ENCODE measurements at regions not wholly inside any gene's neighbourhood (a gene's known extent, or its start where the extent isn't known, plus 50 kb on each side); places are given as distances from the start of the nearest gene placed in this dataset.

- H3K4me1 ChIP-seq (ENCODE audit: insufficient read depth, low read length, poor library complexity, severe bottlenecking) = no peaks in the 10 kb centered on the region
- H3K4me2 ChIP-seq (ENCODE audit: low read depth, low read length, poor library complexity, severe bottlenecking) = no peak overlapping the region
- no peak overlapping the region for H3K4me3 ChIP-seq (ENCODE audit: low read length, poor library complexity, severe bottlenecking)
- TF ChIP-seq, protein P1, sequence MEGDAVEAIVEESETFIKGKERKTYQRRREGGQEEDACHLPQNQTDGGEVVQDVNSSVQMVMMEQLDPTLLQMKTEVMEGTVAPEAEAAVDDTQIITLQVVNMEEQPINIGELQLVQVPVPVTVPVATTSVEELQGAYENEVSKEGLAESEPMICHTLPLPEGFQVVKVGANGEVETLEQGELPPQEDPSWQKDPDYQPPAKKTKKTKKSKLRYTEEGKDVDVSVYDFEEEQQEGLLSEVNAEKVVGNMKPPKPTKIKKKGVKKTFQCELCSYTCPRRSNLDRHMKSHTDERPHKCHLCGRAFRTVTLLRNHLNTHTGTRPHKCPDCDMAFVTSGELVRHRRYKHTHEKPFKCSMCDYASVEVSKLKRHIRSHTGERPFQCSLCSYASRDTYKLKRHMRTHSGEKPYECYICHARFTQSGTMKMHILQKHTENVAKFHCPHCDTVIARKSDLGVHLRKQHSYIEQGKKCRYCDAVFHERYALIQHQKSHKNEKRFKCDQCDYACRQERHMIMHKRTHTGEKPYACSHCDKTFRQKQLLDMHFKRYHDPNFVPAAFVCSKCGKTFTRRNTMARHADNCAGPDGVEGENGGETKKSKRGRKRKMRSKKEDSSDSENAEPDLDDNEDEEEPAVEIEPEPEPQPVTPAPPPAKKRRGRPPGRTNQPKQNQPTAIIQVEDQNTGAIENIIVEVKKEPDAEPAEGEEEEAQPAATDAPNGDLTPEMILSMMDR (conservative IDR thresholded peaks at IDR 0.05; ENCODE audit: low read length) = no peak
- TF ChIP-seq EZH2phosphoT487 (IDR thresholded peaks at IDR 0.05; ENCODE audit: borderline replicate concordance) = no peak
- H3K9ac ChIP-seq (ENCODE audit: low read depth, low read length, poor library complexity, severe bottlenecking) = no peak overlapping the region
- H3K9me3 ChIP-seq (ENCODE audit: insufficient read depth, low read depth, low read length) = no peaks in the 10 kb centered on the region
- no peak overlapping the region for H2AFZ ChIP-seq (ENCODE audit: low read length)
- no peaks in the 10 kb centered on the region for H3K79me2 ChIP-seq (ENCODE audit: insufficient read depth, low read length)
- no peaks in the 10 kb centered on the region for H3K9me2 ChIP-seq (replicated peaks; ENCODE audit: low read depth, low read length)
- no peaks in the 10 kb centered on the region for H3F3A ChIP-seq (ENCODE audit: low read depth)
- no peaks in the 10 kb centered on the region for H3K27me3 ChIP-seq (ENCODE audit: insufficient read depth, low read length, poor library complexity, severe bottlenecking)
- H3K36me3 ChIP-seq (ENCODE audit: insufficient read depth, low read length) = no peaks in the 10 kb centered on the region
- H4K20me1 ChIP-seq (ENCODE audit: insufficient read depth, low read length, poor library complexity, severe bottlenecking) = no peaks in the 10 kb centered on the region
Measured at GRCh38 chr5:39896104-39896503, 471.3 kb upstream of the DAB2 start.

GRCh38 chr5:39892708-39893107 is 467.9 kb upstream of the DAB2 start:
- no peaks in the 10 kb centered on the region for H3K79me2 ChIP-seq (ENCODE audit: insufficient read depth, low read length)
- H3K27me3 ChIP-seq (ENCODE audit: insufficient read depth, low read length, poor library complexity, severe bottlenecking) = no peaks in the 10 kb centered on the region
- H3K4me2 ChIP-seq (ENCODE audit: low read depth, low read length, poor library complexity, severe bottlenecking) = no peak overlapping the region
- no peaks in the 10 kb centered on the region for H3K9me3 ChIP-seq (ENCODE audit: insufficient read depth, low read depth, low read length)
- H2AFZ ChIP-seq (ENCODE audit: low read length) = no peak overlapping the region
- no peak overlapping the region for H3K9ac ChIP-seq (ENCODE audit: low read depth, low read length, poor library complexity, severe bottlenecking)
- no peaks in the 10 kb centered on the region for H4K20me1 ChIP-seq (ENCODE audit: insufficient read depth, low read length, poor library complexity, severe bottlenecking)
- no peaks in the 10 kb centered on the region for H3K9me2 ChIP-seq (replicated peaks; ENCODE audit: low read depth, low read length)
- TF ChIP-seq, protein P1 (conservative IDR thresholded peaks at IDR 0.05; ENCODE audit: low read length) = no peak
- TF ChIP-seq EZH2phosphoT487 (IDR thresholded peaks at IDR 0.05; ENCODE audit: borderline replicate concordance) = no peak
- no peaks in the 10 kb centered on the region for H3F3A ChIP-seq (ENCODE audit: low read depth)
- H3K36me3 ChIP-seq (ENCODE audit: insufficient read depth, low read length) = no peaks in the 10 kb centered on the region
- H3K4me1 ChIP-seq (ENCODE audit: insufficient read depth, low read length, poor library complexity, severe bottlenecking) = no peaks in the 10 kb centered on the region
- no peak overlapping the region for H3K4me3 ChIP-seq (ENCODE audit: low read length, poor library complexity, severe bottlenecking)

DNA sequence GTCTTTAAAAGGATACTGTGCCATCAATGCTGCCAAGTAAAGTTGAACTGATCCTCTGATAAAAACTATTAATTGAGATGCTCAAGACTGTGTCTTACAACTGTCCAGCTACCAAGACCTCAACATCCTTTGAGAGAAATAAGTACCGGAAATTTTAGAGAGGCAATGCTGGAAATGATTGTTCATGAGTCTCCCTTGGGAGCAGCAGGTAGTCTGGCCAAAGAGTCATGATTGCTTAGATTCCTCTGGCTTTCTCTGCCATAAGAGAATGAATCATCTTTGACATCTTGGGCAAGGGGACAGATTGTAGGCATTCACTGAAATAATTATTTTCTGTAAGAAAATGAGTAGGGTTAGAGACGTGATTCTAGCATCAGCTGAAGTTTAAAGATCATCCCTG is 466.6 kb upstream of the DAB2 start:
- no peaks in the 10 kb centered on the region for H3K9me3 ChIP-seq (ENCODE audit: insufficient read depth, low read depth, low read length)
- H3K9me2 ChIP-seq (replicated peaks; ENCODE audit: low read depth, low read length) = no peaks in the 10 kb centered on the region
- no peaks in the 10 kb centered on the region for H3K36me3 ChIP-seq (ENCODE audit: insufficient read depth, low read length)
- TF ChIP-seq, protein P1 (conservative IDR thresholded peaks at IDR 0.05; ENCODE audit: low read length) = no peak
- TF ChIP-seq EZH2phosphoT487 (IDR thresholded peaks at IDR 0.05; ENCODE audit: borderline replicate concordance) = no peak
- no peaks in the 10 kb centered on the region for H3K79me2 ChIP-seq (ENCODE audit: insufficient read depth, low read length)
- no peak overlapping the region for H3K9ac ChIP-seq (ENCODE audit: low read depth, low read length, poor library complexity, severe bottlenecking)
- no peaks in the 10 kb centered on the region for H3F3A ChIP-seq (ENCODE audit: low read depth)
- no peaks in the 10 kb centered on the region for H3K27me3 ChIP-seq (ENCODE audit: insufficient read depth, low read length, poor library complexity, severe bottlenecking)
- H4K20me1 ChIP-seq (ENCODE audit: insufficient read depth, low read length, poor library complexity, severe bottlenecking) = no peaks in the 10 kb centered on the region
- no peak overlapping the region for H3K4me3 ChIP-seq (ENCODE audit: low read length, poor library complexity, severe bottlenecking)
- no peaks in the 10 kb centered on the region for H3K4me1 ChIP-seq (ENCODE audit: insufficient read depth, low read length, poor library complexity, severe bottlenecking)
- H2AFZ ChIP-seq (ENCODE audit: low read length) = no peak overlapping the region
- H3K4me2 ChIP-seq (ENCODE audit: low read depth, low read length, poor library complexity, severe bottlenecking) = no peak overlapping the region

Measured in Loucy (cell line).